ENCODE measurements at regions not wholly inside any gene's neighbourhood (a gene's known extent, or its start where the extent isn't known, plus 50 kb on each side); places are given as distances from the start of the nearest gene placed in this dataset.
A peak's percentile ranks its signal among the peaks of the same experiment; 100 is the strongest.
"Not testable (repeated sequence)": the region's sequence is repeated elsewhere in the genome, so short reads cannot be mapped to it uniquely, and the experiment has no call there.

GRCh38 chr13:19123502-19123901 is 58.1 kb downstream of the TUBA3C start:
- DNase-seq (ENCODE audit: low spot score): no peak

DNA sequence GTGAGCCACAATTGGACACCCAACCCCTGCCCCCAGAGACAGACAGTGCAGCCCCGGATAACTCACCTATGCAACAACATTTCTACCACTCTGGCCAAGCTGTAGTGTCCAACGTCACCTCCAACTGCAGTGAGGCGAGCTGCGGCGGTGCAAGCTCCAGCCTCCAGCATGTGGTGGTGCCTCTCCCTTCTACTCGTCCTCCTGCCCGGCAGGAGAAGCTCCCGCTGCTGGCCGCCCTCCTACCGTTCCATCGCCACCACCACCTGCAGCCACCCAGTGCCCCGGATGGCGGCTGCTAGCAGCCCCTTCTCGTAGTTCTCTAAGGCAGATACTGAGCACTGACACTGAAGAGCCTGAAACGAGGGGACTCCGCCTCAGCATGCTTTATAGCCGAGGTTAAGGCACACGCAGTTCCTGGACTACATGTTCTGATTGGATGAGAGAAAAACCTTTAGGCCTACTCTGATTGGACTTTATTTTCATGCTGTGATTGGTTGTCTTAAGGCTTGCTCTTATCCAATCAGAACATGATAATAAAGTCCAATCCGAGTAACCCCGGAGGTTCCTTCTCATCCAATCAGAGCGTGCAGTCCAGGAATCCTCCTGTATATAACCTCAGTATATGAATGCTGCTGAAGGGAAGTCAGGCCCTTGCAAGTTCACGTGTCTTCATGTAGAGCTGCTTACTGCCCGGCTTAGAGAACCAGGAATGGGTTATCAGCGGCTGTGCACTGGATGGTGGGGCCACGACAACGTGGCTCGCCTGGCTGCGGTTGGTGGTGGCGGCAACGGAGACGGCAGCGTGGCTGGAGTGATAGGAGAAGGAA is 63.5 kb downstream of the TUBA3C start:
- DNase-seq (ENCODE audit: low spot score): peak; percentile 97

GRCh38 chr13:19109225-19109624 is 72.4 kb downstream of the TUBA3C start:
- DNase-seq (ENCODE audit: low spot score): not testable (repeated sequence)

- no peak for DNase-seq (ENCODE audit: low spot score)
These were observed 78.5 kb downstream of the TUBA3C start for GRCh38 chr13:19103140-19103539.

DNA sequence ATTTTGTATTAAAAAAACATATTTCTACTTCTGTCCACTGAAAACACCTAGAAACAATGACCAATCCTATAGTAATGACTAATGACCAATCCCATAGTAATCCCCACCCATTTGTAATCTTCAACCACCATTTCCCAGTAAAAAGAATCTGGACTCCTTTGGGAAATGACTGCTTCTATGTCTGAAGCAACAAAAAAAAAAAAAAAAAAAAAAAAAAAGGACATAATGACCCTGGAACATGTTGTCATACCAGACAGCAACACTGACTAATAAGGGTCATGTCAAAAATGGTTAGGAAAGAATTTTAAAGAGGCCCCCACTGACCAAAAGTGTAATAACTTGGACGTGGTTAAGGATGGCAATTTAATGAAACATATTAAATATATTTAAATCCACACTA is 88.3 kb downstream of the TUBA3C start:
- DNase-seq (ENCODE audit: low spot score): no peak

GRCh38 chr13:19090495-19090894 is 91.1 kb downstream of the TUBA3C start:
- no peak for DNase-seq (ENCODE audit: low spot score)

DNA sequence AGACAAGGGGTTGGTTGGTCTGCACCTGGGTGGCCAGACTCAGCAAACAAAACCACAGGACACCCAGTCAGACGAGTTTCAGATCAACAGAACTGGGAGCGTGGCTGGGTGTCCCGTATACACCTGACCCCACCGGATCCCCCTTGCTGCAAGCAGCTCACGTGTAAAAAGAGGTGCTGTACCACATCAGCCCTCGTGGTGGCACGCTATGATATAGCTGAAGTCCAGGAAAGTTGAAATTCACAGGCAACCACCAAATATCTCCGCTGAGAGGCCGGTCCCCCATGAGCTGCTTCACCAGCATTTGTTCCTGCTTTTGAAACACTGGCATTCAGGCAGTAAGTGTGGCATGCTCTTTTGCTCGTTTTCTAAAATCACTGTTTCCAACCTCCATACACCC is 92.3 kb downstream of the TUBA3C start:
- no peak for DNase-seq (ENCODE audit: low spot score)

DNA sequence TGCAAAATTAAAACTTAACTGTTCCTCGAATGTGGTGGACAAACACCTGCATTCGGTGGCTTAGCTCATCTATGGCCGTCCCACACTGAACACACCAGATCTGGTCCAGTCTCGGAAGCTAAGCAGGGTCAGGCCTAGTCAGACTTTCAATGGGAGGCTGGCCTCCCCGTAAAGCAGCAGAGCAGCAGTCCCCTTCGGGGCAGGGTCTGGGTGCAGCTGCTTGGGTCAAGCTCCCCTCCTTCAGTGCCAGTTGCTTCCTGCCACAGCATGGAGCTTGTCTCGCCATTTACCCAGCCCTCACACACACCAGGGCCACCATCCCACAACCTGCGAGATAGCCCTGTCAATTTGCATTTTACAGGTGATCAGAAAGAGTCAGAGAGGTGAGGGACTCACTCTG is 93.2 kb downstream of the TUBA3C start:
- no peak for DNase-seq (ENCODE audit: low spot score)

- DNase-seq (ENCODE audit: low spot score): no peak
These were observed 95.7 kb downstream of the TUBA3C start for GRCh38 chr13:19085876-19086275.

DNA sequence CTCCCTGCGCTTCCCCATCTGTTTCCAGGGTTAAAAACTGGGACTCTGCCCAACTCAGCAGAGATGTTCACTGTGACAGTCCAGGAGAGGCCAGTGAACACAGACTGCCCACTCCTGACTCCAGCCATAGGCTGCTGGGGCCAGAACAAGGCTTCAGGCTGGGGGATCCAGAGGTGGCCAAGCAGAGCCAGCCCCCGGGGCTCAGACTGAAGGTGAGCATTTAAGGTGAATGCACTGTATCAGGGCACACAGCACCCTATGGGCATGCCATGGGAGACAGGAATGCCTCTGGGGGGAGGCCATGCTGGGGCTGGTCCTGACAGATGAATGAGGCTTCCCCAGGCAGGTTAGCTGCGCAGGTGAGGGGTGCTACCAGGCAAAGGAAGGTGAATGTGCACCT is 96.4 kb downstream of the TUBA3C start:
- DNase-seq (ENCODE audit: low spot score): no peak

GRCh38 chr13:19083340-19083739 is 98.3 kb downstream of the TUBA3C start:
- DNase-seq (ENCODE audit: low spot score): no peak

DNA sequence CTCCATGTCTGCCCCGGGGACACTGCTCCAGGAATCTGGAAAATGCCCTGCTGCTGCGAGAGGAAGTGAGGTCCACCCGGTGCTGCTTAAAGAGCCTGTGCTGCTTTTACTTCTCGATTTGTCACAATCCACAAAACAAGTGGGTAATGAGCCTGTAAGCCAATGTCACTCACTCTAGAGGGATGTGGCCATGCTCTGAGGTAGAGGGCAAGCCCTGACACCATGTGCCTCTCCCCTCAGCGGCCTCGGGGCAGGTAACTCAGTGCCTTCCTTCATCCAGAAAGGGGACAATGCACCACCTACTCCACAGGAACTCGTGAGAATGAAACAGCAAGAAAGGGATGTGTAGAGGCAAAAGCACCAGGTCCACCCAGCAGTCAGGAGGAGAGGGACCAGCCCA is 106.2 kb downstream of the TUBA3C start:
- DNase-seq (ENCODE audit: low spot score): no peak

GRCh38 chr13:19074519-19074918 is 107.1 kb downstream of the TUBA3C start:
- DNase-seq (ENCODE audit: low spot score): no peak

- not testable (repeated sequence) for DNase-seq (ENCODE audit: low spot score)
These were observed 107.5 kb downstream of the TUBA3C start for GRCh38 chr13:19074106-19074505.

- not testable (repeated sequence) for DNase-seq (ENCODE audit: low spot score)
These were observed 108.5 kb downstream of the TUBA3C start for GRCh38 chr13:19072956-19073706.

DNA sequence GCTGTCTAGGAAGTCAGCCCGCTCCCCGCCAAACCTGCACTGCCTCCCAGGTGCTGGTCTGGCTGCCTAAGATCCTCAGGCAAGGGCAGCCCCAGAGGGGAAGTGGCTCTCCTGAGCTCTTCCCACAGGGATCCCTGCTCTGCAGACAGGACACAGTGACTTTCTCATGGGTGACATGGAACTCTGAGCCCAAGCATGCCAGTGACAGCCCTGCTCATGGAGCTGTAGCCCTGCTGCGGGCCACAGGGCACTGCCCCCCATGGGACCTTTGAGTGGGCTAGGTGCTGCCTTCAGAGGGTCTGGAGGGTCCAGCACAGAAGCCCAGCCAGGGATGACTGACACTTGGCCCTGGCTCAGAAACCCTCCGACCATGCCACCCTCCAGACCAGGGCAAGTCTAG is 109.1 kb downstream of the TUBA3C start:
- no peak for DNase-seq (ENCODE audit: low spot score)

- no peak for DNase-seq (ENCODE audit: low spot score)
These were observed 110.3 kb downstream of the TUBA3C start for GRCh38 chr13:19071161-19071936.

GRCh38 chr13:19070398-19070735 is 111.3 kb downstream of the TUBA3C start:
- no peak for DNase-seq (ENCODE audit: low spot score)

DNA sequence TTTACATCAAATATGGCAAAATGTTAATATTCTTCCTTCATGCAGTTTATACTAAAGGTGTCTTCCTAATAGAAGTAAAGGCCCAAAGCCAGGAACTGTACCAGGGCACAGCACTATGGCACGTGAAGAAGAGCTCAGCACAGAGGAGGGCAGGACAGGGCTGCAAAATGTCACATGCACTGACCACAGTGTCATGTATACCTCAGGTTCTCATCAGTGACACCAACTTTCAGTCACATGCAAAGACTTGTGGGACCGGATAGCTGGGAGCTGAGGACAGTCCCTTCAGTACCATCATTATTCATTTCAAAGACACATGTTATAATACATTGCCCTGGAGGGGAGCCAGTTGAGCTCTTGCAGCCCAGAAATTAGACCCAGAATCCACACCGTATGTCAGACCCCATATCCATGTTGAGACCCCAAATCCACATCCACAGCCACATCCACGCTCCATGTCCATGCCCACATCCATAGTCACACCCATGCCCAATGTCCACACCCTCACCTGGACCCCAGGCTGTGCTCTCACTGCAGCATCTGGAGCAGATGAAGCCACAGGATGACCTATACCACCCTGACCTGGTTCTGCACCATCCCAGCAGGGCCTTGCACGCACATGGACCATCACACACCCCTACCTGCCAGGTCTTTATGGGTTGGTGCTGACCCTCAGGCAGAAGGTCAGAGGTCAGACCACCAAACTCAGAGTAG is 111.8 kb downstream of the TUBA3C start:
- DNase-seq (ENCODE audit: low spot score): no peak

DNA sequence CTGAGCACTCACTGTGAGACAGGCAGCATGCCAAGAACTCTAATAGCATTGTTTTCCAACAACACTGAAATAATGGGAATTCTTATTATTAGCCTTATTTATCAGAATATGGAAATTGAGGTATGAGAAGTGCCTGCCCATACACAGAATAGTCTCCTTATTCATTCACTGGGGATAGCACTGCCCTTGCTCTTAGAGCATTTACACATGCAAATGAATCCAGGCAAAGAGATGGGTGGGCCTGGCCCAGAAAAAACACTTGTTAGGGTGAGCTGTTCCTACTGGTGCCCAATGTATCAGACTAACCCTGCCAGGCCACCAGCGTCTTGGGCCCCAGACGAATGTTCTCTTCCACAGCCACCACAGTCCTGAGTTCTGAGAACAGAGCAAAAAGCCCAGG is 112.9 kb downstream of the TUBA3C start:
- DNase-seq (ENCODE audit: low spot score): no peak

GRCh38 chr13:19067767-19068166 is 113.9 kb downstream of the TUBA3C start:
- no peak for DNase-seq (ENCODE audit: low spot score)

DNA sequence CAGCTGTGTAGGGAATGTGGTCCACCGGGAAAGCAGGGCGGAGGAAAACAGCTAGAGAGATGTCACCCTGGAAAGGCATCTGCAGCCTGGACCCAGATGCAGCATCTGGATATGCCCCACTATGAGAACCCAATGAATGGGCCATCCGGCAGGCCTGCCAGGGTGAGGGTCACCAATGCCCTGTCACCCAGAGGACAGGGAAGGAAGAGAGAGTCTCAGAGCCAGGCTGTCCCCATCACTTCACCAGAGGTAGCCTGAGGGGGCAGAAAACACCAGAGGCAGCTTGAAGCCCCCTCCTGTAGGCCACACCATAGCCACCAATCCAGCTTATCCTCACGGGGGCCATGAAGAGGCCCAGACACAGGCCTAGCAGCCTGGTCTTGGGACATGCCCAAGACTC is 118.8 kb downstream of the TUBA3C start:
- DNase-seq (ENCODE audit: low spot score): no peak
